HG02763 (cell line): ENCODE measurements at regions not wholly inside any gene's neighbourhood (a gene's known extent, or its start where the extent isn't known, plus 50 kb on each side); places are given as distances from the start of the nearest gene placed in this dataset.
"Not testable (repeated sequence)": the region's sequence is repeated elsewhere in the genome, so short reads cannot be mapped to it uniquely, and the experiment has no call there.

Experiments
- ATAC-seq: cut with Tn5 transposase; IDR thresholded peaks from one replicate; pipeline ENCODE4 v1.9.1; 2021; ENCODE audit warnings: mild to moderate bottlenecking, moderate library complexity; ENCODE audit not compliant: unreplicated experiment

DNA sequence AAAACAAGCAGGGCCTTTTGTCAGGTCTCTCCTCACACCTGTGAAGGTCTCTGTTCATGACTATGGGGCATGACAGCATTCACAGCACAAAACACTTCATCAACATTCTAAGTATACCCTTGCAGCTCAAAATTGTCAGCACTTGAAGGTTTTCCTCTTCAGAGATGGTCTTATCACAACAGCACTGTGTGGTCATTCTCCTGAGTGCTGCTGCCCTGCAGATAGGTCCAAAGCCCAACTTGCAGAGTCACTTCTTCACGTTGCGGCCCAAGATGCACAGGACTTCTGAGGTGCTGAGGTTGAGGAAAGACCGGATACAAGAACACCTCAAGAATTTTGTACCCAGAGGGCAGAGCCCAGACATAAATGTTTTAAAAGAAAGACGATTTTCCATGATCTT is 574.5 kb downstream of the UQCRFS1 start:
- no peak for ATAC-seq

DNA sequence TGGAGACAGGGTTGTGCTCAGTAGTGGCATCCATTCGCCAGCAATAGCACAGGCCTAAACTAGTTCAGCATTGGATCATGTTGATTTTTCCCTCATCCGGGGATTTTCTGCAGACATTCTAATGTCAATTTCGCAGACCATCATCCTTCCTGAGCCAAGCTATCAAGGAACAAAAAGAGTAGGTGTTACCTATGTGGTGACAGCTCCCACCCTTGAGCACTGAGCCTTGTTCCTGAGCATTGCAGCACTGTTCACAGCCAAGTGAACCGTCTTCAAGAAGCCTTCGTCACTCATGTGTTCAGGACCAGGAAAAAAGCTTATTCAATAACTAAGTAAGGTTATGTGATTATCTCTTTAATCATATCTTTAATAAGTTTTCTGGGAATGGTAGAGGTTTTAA is 576.2 kb downstream of the UQCRFS1 start:
- ATAC-seq = no peak

DNA sequence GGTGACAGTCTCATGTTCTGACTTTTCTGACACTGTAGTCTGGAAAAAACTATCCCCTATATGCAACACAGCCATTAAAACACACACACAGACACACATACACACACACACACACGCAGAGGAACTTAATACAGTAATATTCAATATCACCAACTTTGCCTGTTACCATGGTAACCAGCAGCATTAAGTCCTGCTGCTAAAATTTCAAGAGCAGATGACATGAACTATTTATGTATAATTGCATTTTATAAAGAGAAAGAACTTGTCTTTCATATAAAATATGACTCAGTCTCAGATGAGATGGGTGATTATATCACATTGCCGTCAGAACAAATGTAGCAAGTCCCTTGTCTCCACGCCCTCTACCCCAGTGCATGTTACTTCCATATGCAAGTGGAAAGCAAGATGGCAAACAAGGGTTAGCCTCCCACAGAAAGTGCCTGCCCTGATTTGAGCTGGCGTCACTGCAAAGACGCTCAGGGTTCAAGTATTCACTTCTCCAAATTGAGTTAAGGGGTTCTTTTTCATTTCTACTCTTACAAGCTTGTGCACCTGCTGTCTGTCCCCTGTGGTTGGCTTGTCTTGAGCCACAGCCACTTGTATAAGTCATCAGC is 576.8 kb downstream of the UQCRFS1 start:
- no peak for ATAC-seq

DNA sequence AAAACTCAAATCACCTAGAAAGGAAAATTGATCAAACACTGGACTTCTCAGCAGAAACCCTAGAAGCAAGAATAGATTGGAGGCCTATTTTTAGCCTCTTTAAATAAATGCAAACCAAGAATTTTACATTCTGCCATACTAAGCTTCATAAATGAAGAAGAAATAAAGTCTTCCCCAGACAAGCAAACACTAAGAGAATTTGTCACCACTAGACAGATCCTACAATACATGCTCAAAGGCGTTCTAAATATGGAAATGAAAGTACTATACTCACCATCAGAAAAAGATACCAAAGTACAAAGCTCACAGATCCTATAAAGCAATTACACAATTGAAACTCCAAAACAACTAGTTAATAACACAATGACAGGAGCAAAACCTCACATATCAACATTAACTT is 578.1 kb downstream of the UQCRFS1 start:
- no peak for ATAC-seq

DNA sequence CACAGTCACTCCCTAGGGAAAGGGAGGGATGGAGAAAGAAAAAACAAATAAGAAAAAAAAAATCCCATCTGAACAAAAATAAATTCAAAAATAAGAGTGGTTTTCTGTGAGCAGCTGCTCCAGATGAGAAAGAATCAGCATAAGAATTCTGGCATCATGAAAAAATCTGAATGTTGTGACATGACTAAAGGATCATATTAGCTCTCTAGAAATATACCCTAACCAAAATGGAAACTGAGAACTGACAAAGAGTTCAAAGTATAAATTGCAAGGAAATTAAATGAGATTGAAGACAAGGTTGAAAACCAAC is 579.0 kb downstream of the UQCRFS1 start:
- no peak for ATAC-seq

DNA sequence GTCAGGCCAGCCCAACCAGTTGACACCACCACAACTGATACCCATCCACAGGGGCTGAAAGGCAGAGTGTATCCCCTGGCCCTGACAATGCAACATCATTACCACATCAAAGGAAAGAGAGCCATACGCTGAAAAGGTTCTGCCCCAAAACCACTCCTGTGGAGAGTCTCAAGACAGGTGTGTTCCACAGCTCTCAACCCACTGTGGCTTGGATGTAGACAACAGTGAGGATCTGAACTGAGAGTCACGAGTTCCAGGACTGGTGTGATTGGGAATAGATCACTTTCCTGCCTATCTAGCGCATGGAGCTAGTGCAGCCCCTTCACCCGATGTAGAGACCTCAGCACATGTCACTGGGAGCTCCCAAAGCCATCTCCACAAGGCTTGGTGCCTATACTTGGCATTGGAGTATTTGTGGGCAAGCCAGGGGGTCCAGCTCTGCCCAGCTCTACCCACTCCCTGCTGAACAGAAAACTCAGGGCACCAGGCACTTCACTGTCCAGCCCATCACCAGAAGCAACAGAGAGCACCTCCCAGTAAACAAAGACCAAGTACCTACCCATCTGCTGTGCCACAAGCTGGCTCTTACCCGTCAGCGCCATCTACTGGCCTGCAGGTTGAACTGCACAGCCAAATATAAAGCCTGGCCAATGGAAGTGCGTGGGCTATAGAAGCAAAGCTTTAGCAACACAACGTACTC is 579.5 kb downstream of the UQCRFS1 start:
- ATAC-seq = no peak

DNA sequence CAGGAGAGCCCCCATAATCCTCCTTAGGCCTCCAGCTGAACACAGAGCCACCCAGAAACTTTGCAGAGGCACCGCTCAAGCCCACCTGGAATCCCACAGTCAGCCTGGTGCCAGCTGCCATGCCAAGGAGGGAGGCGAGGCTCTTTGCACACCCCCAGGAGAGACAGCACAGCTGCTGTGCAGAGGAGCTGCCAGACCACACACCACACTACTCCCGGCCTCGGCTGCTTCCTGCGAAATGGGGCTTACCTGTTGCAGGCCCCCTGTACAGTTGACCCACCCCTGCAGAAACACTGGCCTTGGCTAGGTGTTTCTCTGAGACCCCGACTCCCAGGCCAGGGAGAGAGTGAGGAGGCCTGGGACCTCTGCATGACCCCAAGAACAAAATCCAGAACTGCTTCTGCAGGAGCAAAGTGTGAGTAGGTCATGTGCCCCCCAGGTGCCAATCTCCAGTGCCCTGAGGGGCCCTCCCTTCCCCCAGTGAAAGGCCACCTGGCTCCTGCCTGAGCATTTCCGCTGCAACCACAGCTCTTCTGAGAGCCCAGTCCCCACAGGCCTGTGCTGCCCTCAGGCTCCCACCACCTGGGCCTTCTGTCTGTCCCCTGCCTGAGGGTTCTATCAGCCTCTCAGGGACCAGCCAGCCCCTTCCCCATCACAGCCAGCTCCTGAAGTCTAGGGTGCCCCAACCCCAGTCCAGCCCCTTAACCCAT is 580.4 kb downstream of the UQCRFS1 start:
- ATAC-seq = no peak

DNA sequence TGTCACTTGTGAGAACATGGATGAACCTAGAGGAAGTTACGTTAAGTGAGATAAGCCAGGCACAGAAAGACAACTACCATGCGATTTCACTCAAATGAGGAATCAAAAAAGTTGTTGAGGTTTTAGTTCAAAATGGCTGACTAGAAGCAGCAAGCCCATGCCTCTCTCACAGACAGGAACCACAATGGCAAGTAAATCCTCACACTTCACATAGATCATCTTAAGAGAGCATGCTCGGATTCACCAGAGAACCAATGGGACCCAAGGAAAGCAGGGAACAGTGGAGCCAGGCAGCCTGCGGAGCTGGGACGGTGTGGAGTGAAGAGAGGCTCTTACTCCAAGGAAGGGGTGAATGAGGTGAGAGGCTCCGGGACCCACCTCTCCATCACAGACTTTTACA is 581.0 kb downstream of the UQCRFS1 start:
- ATAC-seq = no peak

DNA sequence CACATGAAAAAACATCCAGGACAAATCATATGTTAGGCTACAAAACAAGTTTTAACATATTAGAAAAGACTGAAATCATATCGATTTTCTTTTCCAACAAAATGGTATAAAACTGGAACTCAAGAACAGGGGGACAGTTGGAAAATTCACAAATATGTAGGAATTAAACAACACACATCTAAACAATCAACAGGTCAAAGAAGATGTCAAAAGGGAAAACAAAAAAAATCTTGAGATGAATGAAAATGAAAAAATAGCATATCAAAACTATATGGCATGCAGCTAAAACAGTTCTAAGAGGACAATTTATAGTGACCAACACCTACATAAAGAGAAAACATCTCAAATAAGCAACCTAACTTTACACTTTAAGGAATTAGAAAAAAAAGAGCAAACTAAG is 585.3 kb downstream of the UQCRFS1 start:
- no peak for ATAC-seq

DNA sequence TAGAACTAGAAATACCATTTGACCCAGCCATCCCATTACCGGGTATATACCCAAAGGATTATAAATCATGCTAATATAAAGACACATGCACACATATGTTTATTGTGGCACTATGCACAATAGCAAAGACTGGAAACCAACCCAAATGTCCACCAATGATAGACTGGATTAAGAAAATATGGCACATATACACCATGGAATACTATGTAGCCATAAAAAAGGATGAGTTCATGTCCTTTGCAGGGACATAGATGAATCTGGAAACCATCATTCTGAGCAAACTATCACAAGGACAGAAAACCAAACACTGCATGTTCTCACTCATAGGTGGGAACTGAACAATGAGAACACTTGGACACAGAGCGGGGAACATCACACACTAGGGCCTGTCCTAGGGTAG is 586.5 kb downstream of the UQCRFS1 start:
- ATAC-seq = not testable (repeated sequence)

DNA sequence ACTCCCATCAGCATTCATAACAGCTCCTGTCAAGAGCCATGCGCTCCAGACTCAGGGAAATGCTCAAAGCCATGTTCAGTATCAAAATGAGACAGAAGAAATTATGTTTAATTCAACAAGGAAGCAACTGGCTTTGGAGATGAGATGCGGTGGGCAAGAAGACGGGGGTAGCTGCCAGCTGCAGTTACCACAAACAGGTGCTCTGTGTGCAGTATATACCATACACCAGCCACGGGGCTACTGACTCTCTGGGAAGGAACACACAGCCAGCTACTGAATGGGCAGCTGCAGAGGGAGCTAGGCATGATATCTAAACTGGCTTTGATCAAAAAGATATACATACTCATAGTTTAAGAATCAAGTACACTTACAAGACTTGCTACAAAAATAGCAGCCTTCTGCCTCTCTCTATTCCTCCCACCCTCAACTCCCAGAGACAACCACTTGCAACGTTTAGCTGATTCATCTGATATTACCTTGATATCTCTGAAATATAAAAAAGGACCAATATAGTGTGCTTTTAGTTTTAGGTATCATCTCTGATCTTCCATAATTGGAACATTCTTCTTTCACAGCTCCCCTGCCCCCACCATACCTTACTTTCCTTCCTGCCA is 593.0 kb downstream of the UQCRFS1 start:
- no peak for ATAC-seq

DNA sequence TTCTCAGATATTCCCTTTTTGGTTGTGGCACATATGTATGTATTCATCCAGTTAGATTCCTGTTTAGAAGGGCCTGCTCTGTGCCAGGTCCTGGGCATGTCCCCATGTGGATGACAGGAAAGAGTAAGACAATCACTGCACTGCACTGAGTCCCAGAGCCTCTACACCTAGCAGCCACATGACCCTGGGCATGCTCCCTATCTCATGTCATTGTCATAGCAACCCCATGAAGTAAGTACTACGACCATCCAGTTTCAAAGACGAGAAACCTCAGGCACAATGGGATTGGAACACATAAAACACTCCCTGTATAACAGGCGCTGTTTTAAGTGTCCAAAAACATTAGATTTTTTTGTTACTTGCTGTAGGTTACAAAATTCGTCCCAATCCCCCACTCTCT is 594.4 kb downstream of the UQCRFS1 start:
- no peak for ATAC-seq

DNA sequence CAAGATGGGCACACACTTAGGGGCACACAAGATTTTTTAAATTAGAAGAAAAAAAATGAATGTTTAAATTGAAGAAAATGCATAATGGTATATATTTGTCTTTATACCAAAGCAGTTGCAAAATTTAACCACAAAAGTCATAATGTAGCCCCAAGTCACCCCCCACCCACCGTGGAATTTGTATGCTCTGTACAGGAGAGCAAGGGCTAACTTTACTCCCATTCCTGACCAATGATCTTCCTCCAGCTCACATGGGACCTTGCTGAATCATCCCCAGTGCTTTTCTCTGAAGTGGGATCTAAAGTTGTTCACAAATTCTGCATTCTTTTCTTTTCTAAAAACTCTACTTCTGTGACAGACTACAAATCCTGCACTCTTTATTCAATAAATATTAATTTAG is 597.0 kb downstream of the UQCRFS1 start:
- no peak for ATAC-seq

DNA sequence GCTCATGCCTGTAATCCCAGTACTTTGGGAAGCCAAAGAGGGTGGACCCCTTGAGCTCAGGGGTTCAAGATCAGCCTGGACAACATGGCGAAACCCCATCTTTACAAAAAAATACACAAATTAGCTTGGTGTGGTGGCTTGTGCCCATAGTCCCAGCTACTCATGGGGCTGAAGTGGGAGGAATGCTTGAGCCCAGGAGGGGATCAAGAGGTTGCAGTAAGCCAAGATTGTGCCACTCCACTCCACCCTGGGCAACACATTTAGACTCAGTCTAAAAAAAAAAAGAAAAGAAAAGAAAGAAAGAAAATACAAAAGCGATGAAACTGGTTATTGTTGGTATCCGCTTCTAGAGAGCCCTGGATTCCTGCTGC is 597.4 kb downstream of the UQCRFS1 start:
- no peak for ATAC-seq

DNA sequence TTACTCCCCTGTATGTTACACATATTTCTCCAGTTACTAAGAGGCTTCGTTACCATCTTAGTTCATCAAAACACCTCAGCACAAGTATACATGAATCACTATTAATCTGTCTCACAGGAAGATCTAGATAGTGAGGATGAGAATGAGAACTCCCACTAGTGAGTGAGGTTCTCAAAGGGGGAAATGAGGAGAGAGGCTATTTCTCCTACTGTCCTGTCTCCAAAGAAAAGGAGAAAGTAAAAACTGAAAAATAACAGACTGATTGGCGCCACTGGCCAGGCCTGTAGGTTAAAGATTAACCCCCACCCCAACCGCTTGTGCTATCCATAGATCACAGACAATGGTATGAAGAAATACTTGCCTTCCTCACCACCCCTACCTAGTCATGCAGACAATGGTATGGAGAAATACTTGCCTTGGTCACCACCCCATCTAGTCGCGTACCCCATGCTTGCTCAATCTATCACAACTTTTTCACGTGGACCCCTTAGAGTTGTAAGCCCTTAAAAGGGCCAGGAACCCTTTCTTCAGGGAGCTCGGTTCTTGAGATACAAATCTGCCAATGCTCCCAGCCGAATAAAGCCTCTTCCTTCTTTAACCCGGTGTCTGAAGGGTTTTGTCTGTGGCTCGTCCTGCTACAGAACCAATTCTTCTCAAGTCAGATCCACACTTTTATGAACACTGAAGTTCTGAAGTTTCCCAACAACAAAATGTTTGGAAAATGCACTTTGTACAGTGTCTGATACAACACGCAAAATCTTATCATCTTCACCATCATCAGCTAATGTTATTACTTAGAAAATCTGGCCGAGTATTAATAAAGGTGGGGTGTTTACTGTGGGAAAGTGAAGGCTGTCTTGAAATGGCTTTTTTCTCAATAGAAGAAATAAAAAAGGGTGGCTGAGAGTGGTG is 598.1 kb downstream of the UQCRFS1 start:
- ATAC-seq = no peak

DNA sequence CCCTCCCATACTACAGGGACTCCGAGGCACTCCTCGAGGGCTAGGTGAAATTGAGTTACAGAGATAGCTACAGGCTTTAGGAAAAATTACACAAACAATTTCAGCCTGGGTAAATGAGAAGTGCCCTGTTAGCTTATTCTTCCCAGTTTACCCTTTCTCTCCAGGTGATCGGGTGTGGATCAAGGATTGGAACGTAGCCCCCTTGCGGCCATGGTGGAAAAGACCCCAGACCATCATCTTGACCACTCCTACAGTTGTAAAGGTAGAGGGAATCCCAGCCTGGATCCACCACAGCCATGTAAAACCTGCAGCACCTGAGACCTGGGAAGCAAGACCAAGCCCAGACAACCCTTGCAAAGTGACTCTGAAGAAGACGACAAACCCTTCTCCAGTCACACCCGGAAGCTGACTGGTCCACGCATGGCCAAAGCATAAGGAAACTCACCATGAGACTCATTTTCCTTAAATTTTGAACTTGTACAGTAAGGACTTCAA is 600.6 kb downstream of the UQCRFS1 start:
- ATAC-seq = no peak

DNA sequence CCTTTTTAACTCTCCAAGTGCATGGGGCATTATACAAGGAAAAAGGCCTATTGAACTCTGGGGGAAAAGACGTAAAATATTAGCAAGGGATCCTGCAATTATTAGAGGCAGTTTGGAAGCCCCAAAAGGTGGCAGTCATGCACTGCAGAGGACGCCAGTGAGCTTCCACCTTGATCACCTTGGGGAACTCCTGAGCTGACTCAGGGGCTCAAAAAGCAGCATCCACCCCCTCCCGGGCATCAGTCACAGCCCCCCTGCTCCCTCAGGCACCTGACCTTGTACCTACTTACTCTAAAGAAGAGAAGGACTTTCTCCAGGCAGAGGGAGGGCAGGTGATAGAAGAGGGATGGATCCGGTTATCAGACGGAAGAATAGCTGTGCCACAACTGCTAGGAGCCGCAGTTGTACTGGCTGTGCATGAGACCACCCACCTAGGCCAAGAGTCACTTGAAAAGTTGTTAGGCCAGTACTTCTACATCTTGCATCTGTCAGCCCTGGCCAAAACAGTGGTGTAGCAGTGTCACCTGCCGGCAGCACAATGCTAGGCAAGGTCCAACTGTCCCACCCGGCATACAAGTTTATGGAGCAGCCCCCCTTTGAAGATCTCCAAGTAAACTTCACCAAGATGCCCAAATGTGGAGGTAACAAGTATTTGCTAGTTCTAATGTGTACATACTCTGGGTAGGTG is 601.6 kb downstream of the UQCRFS1 start:
- not testable (repeated sequence) for ATAC-seq

DNA sequence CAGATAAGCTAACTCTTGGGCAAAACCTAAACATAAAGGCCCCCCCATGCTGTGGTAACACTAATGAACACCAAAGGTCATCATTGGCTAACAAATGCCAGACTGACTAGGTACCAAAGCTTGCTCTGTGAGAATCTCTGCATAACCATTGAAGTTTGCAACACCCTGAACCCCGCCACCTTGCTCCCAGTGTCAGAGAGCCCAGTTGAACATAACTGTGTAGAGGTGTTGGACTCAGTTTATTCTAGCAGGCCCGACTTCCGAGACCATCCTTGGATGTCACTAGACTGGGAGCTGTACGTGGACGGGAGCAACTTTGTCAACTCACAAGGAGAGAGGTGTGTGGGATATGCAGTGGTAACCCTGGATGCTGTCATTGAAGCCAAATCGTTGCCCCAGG is 602.2 kb downstream of the UQCRFS1 start:
- no peak for ATAC-seq

DNA sequence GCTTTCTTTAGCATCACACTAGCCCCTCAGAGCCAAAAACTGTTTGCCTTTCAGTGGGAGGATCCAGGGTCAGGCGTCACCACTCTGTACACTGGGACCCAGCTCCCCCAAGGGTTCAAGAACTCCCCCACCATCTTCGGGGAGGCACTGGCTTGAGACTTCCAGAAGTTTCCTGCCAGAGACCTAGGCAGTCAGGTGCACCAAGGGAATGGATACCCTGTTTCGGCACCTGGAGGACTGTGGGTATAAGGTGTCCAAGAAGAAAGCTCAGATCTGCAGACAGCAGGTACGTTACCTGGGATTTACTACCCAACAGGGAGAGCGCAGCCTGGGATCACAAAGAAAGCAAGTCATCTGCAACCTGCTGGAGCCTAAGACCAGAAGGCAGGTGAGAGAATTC is 603.0 kb downstream of the UQCRFS1 start:
- ATAC-seq = no peak

DNA sequence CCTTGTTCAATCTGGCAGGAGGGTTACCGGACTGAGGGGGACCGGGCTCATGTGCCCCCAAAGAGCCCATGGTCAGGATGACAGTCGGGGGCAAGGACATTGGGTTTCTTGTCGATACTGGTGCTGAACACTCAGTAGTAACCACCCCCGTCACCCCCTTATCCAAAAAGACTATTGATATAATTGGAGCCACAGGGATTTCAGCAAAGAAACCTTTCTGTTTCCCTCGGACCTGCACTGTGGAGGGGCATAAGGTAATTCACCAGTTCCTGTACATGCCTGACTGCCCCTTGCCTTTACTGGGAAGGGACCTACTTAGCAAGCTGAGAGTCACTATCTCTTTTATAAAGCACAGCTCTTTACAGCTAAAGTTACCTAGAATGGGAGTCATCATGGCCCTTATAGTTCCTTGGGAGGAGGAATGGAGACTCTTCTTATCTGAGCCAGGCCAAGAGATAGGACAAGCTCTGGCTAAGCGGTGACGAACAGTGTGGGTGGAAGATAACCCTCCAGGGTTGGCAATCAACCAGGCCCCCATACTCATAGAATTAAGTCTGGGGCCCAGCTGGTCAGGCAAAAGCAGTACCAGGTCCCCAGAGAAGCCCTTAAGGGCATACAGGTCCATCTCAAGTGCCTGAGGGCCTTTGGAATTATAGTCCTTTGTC is 603.7 kb downstream of the UQCRFS1 start:
- ATAC-seq = no peak
